Neural progenitor cell (in vitro differentiated cells): ENCODE measurements at regions not wholly inside any gene's neighbourhood (a gene's known extent, or its start where the extent isn't known, plus 50 kb on each side); places are given as distances from the start of the nearest gene placed in this dataset.
"Not testable (repeated sequence)": the region's sequence is repeated elsewhere in the genome, so short reads cannot be mapped to it uniquely, and the experiment has no call there.

Experiments used
- DNase-seq: peaks from one replicate; pipeline ENCODE4 v3.0.0-alpha.2; 2016; ENCODE audit warnings: low spot score
- H2AFZ ChIP-seq: fragments of 200-600 bp; sonication (generic); replicated peaks from 2 replicates; pipeline ENCODE4 v1.6.1; 2016; ENCODE audit warnings: antibody characterized with exemption
- H3F3A ChIP-seq: fragments of 200-600 bp; sonication (generic); 2 replicates; pipeline ENCODE4 v1.6.1; 2016; ENCODE audit warnings: antibody characterized with exemption, low read depth
- H3K27ac ChIP-seq: fragments of 200-600 bp; sonication (generic); 2 replicates; pipeline ENCODE4 v1.5.1; 2016; ENCODE audit warnings: mild to moderate bottlenecking
- H3K27me3 ChIP-seq: fragments of 200-600 bp; sonication (generic); 2 replicates; pipeline ENCODE4 v1.6.1; 2016; ENCODE audit warnings: mild to moderate bottlenecking, moderate library complexity
- H3K36me3 ChIP-seq: fragments of 200-600 bp; sonication (generic); 2 replicates; pipeline ENCODE4 v1.5.1; 2016
- H3K4me1 ChIP-seq: fragments of 200-600 bp; sonication (generic); 2 replicates; pipeline ENCODE4 v1.6.1; 2016; ENCODE audit warnings: mixed run types
- H3K4me2 ChIP-seq: fragments of 200-600 bp; sonication (generic); 2 replicates; pipeline ENCODE4 v1.6.1; 2016
- H3K4me3 ChIP-seq: fragments of 200-600 bp; sonication (generic); 2 replicates; pipeline ENCODE4 v1.5.1; 2016
- H3K79me2 ChIP-seq: fragments of 200-600 bp; sonication (generic); 2 replicates; pipeline ENCODE4 v1.6.1; 2016; ENCODE audit warnings: low read depth
- H3K9ac ChIP-seq: fragments of 200-600 bp; sonication (generic); 2 replicates; pipeline ENCODE4 v1.6.1; 2016
- H3K9me3 ChIP-seq: fragments of 200-600 bp; sonication (generic); 2 replicates; pipeline ENCODE4 v1.5.1; 2016; ENCODE audit warnings: low read depth
- H4K20me1 ChIP-seq: fragments of 200-600 bp; sonication (generic); 2 replicates; pipeline ENCODE4 v1.6.1; 2016; ENCODE audit warnings: low read depth
- H3K27ac Mint-ChIP-seq: 3 replicates; pipeline ENCODE4 v1.8.0; 2021; ENCODE audit warnings: mixed read lengths
- H3K27me3 Mint-ChIP-seq: 2 replicates; pipeline ENCODE4 v1.8.0; 2022; ENCODE audit warnings: low read depth, mild to moderate bottlenecking, inconsistent platforms, moderate library complexity, mixed read lengths; ENCODE audit not compliant: insufficient read depth
- H3K36me3 Mint-ChIP-seq: 3 replicates; pipeline ENCODE4 v1.8.0; 2021; ENCODE audit warnings: mixed read lengths
- H3K4me1 Mint-ChIP-seq: 3 replicates; pipeline ENCODE4 v1.8.0; 2021; ENCODE audit warnings: mixed read lengths
- H3K4me3 Mint-ChIP-seq: 3 replicates; pipeline ENCODE4 v1.8.0; 2021; ENCODE audit warnings: mild to moderate bottlenecking, moderate library complexity, mixed read lengths
- H3K9me3 Mint-ChIP-seq: 3 replicates; pipeline ENCODE4 v1.8.0; 2020; ENCODE audit warnings: mixed read lengths
- EZH2 ChIP-seq: fragments of 200-600 bp; sonication (generic); IDR thresholded peaks from 2 replicates; pipeline ENCODE4 v1.6.1; 2017; ENCODE audit warnings: antibody characterized with exemption, mild to moderate bottlenecking, moderate library complexity
- EZH2phosphoT487 ChIP-seq: fragments of 200-600 bp; sonication (generic); IDR thresholded peaks from 2 replicates; pipeline ENCODE4 v1.6.1; 2017; ENCODE audit warnings: antibody characterized with exemption
- TF ChIP-seq, protein P1 (sequence below): fragments of 200-600 bp; sonication (generic); IDR thresholded peaks from 2 replicates; pipeline ENCODE4 v1.5.1; 2017; ENCODE audit warnings: antibody characterized with exemption, mild to moderate bottlenecking

DNA sequence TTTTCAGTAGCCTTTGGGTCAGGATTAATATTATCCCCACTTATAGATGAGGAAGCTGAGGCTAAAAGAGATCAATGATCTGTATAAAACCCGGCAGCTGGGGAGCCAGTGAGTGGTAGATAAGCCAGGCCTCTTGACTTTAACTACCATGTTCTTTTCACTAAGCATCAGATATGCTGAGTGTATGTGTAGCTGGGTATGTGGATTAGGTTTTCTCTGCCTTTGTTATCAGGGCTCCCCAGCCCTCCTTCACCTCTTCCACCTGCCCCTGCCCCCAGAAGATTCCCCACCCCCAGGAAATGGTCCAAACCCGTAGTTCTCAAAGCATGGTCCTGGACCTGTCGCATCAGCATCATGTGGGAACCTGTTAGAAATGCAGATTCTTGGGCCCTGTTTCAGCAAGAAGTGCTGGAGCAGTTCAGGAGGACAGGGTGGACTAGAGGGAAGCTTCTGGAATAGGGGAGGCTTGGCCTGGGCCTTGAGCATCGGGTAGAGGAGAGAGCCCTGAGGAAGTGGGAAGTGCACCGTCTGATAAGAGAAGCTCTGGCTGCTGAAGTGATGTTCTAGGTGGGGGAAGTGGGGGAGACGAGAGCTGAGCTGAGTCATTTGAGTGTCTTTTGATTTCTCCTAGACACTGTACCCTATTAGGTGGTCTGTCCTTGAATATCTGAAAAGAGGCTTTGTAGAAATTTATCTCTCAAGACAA, 101.3 kb downstream of the HIF1AN start:
- H3K27me3 ChIP-seq = peaks cover 87% of the 10 kb centered on the region
- no peaks in the 10 kb centered on the region for H3K9me3 ChIP-seq
- H3K4me2 ChIP-seq = no peak overlapping the region
- Mint-ChIP-seq H3K4me1 (peaks cover 22% of the 10 kb centered on the region), H3K27me3 (peaks cover 26% of the 10 kb centered on the region), H3K36me3 (no peaks in the 10 kb centered on the region), H3K27ac (no peak overlapping the region), H3K9me3 (no peaks in the 10 kb centered on the region), H3K4me3 (no peak overlapping the region)
- H3K36me3 ChIP-seq = no peaks in the 10 kb centered on the region
- H3K4me1 ChIP-seq = peaks cover 12% of the 10 kb centered on the region
- H2AFZ ChIP-seq = no peak overlapping the region
- H3K27ac ChIP-seq = no peak overlapping the region
- peaks cover 7% of the 10 kb centered on the region for H4K20me1 ChIP-seq
- H3K4me3 ChIP-seq = no peak overlapping the region
- H3F3A ChIP-seq = no peaks in the 10 kb centered on the region
- DNase-seq = no peak
- H3K9ac ChIP-seq = no peak overlapping the region
- TF ChIP-seq EZH2phosphoT487 = no peak
- H3K79me2 ChIP-seq = no peaks in the 10 kb centered on the region

DNA sequence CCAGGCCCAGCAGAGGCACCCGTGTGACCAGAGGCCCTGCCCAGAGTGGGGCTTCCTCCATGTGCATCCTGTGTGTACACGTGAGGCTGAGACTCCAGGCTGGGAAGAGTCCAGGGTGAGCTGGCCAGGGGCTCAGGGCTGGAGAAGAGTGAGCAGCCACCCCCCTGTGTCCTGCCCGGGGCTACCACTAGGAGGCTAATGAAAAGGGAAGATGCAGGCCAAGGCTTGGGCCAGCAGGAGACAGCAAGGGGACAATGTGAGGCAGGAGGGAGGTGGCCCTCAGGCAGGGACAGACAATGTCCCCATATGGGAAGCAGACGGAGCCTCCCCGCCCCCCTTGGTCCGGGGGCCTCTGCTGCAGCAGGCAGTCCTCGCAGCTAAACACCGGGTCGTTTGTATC, 102.0 kb downstream of the HIF1AN start:
- no peaks in the 10 kb centered on the region for H3K9me3 Mint-ChIP-seq
- H3K4me1 Mint-ChIP-seq = peaks cover 28% of the 10 kb centered on the region
- Histone ChIP-seq H3K27me3 (peaks cover 88% of the 10 kb centered on the region), H3K27ac (no peak overlapping the region), H3K4me3 (no peak overlapping the region), H3K9me3 (no peaks in the 10 kb centered on the region), H4K20me1 (peaks cover 8% of the 10 kb centered on the region), H3K79me2 (no peaks in the 10 kb centered on the region), H3K4me1 (peaks cover 20% of the 10 kb centered on the region), H3K9ac (no peak overlapping the region), H3K36me3 (no peaks in the 10 kb centered on the region), H2AFZ (no peak overlapping the region), H3K4me2 (peak overlapping the region; percentile 65), H3F3A (no peaks in the 10 kb centered on the region)
- peak overlapping the region; percentile 52 for H3K4me3 Mint-ChIP-seq
- TF ChIP-seq EZH2 (peak; percentile 47), EZH2phosphoT487 (no peak)
- TF ChIP-seq, protein P1, sequence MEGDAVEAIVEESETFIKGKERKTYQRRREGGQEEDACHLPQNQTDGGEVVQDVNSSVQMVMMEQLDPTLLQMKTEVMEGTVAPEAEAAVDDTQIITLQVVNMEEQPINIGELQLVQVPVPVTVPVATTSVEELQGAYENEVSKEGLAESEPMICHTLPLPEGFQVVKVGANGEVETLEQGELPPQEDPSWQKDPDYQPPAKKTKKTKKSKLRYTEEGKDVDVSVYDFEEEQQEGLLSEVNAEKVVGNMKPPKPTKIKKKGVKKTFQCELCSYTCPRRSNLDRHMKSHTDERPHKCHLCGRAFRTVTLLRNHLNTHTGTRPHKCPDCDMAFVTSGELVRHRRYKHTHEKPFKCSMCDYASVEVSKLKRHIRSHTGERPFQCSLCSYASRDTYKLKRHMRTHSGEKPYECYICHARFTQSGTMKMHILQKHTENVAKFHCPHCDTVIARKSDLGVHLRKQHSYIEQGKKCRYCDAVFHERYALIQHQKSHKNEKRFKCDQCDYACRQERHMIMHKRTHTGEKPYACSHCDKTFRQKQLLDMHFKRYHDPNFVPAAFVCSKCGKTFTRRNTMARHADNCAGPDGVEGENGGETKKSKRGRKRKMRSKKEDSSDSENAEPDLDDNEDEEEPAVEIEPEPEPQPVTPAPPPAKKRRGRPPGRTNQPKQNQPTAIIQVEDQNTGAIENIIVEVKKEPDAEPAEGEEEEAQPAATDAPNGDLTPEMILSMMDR = peak; percentile 73
- no peak overlapping the region for H3K27ac Mint-ChIP-seq
- DNase-seq = peak; percentile 85
- H3K36me3 Mint-ChIP-seq = no peaks in the 10 kb centered on the region
- H3K27me3 Mint-ChIP-seq = peaks cover 27% of the 10 kb centered on the region

DNA sequence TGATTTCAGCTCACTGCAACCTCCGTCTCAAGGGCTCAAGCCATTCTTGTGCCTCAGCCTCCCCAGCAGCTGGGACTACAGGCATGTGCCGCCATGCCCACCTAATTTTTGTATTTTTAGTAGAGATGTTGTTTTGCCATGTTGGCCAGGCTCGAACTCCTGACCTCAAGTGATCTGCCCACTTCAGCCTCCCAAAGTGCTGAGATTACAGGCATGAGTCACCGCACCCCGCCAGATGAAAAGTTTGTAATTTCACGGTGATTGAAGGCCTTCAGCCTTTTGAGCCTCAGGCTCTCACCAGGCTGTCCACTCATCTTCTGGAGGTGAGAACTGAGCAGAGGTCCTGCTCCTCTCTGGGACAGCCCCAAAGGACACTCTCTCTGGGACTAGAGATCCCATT, 103.2 kb downstream of the HIF1AN start:
- not testable (repeated sequence) for H3K27ac Mint-ChIP-seq, H3K9me3 Mint-ChIP-seq, H3K36me3 Mint-ChIP-seq

DNA sequence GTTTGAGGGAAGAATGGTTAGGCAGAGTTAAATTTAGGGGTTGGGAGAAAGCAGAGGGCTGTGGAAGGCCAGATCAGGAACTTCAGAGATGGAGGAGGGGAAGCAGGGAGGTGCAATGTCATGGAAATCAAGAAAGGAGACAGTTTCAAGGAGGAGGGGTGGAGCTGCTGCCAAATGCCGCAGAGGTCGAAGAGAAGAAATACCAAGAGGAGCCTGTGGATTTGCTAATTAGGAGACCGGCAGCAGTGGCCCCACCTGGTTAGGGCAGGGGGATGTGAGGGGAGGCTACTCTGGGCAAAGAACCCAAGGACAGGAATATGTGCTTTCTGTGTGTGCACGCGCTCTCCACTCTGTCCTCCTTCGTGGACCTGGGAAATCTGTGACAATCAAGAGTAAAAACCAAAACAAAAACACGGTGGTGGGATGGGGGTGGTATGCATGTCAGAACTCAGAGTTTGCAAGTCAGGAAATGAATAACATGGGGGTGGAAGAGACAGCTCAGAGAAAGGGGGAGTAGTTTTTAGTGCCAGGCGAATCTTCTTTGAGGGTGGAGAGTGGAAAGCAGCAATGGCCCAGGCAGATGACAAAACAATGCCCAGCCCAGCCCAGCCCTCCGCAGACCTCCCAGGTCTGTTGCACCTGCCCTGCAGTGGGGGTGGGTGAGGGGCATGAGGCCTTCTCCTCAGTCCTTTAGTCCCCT, 102.9 kb upstream of the PAX2 start:
- H3K36me3 Mint-ChIP-seq = no peaks in the 10 kb centered on the region
- DNase-seq = peak; percentile 33
- Histone ChIP-seq H2AFZ (no peak overlapping the region), H4K20me1 (peaks cover 8% of the 10 kb centered on the region), H3K79me2 (no peaks in the 10 kb centered on the region), H3K27ac (no peak overlapping the region), H3K36me3 (no peaks in the 10 kb centered on the region), H3K4me2 (peak overlapping the region; percentile 42), H3F3A (peaks cover 7% of the 10 kb centered on the region), H3K4me1 (peaks cover 28% of the 10 kb centered on the region), H3K9ac (no peak overlapping the region), H3K27me3 (peaks cover 100% of the 10 kb centered on the region), H3K4me3 (no peak overlapping the region), H3K9me3 (no peaks in the 10 kb centered on the region)
- H3K4me3 Mint-ChIP-seq = no peak overlapping the region
- no peak overlapping the region for H3K27ac Mint-ChIP-seq
- H3K4me1 Mint-ChIP-seq = peaks cover 40% of the 10 kb centered on the region
- H3K27me3 Mint-ChIP-seq = peaks cover 27% of the 10 kb centered on the region
- no peak for TF ChIP-seq EZH2phosphoT487
- no peak for TF ChIP-seq EZH2
- TF ChIP-seq, protein P1 = no peak
- no peaks in the 10 kb centered on the region for H3K9me3 Mint-ChIP-seq

More for the DNA sequence above, 103.2 kb downstream of the HIF1AN start:
- H3K9ac ChIP-seq, H3K79me2 ChIP-seq, H3K27ac ChIP-seq, H3K36me3 ChIP-seq, H3K9me3 ChIP-seq, H3K4me3 Mint-ChIP-seq, H2AFZ ChIP-seq, DNase-seq, H3K4me3 ChIP-seq, H4K20me1 ChIP-seq, H3F3A ChIP-seq, H3K4me2 ChIP-seq: not testable (repeated sequence)
- peaks cover 20% of the 10 kb centered on the region for H3K4me1 ChIP-seq
- H3K27me3 ChIP-seq = peaks cover 96% of the 10 kb centered on the region
- Mint-ChIP-seq H3K4me1 (peaks cover 28% of the 10 kb centered on the region), H3K27me3 (peaks cover 33% of the 10 kb centered on the region)
